ENCODE measurements at regions not wholly inside any gene's neighbourhood (a gene's known extent, or its start where the extent isn't known, plus 50 kb on each side); places are given as distances from the start of the nearest gene placed in this dataset.

DNA sequence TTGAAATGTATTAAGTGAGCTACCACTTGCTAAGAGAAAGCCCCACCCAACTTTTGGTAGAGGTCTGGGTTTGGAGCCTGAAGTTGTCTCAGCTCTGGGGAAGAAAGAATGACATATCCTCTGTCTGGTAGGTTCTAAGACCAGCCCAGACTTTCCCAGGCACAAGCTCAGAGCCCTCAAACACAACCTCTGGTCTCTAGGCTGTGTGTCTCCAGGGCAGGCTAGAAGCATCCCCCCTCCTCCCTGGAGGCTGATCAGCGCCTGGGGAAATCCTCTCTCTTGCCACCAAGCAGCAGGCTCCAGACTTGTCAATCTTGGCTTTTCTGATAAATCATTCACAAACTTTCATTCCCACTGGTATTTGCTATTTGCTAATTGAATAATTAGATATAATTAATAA is 226.5 kb upstream of the CST7 start:
- H3K36me3 ChIP-seq = no peaks in the 10 kb centered on the region
- no peaks in the 10 kb centered on the region for H3K27me3 ChIP-seq
- H3K9me3 ChIP-seq = no peaks in the 10 kb centered on the region
- no peak overlapping the region for H3K27ac ChIP-seq
- no peak for DNase-seq
- H3K4me3 ChIP-seq = no peak overlapping the region
- in situ Hi-C loops (cut with MboI; ENCODE audit: low pct_ligation_motif_present in 1 of 4, low pct_unique_long_range_greater_than_20kb in 1 of 4, low sequenced_read_pairs in 3 of 4) (loop anchor here in 1 of 4 donors (25.0 kb wide), 1 partner anchor 110 kb away; no protein-coding TSS in a partner anchor), intact Hi-C loops (cut with DNase I; ENCODE audit: low total_unique reads) (no loop called here)
- TF ChIP-seq POLR2A (IDR thresholded peaks at IDR 0.05) (no peak), EP300 (IDR thresholded peaks at IDR 0.05; ENCODE audit: low read depth) (no peak), POLR2AphosphoS5 (IDR thresholded peaks at IDR 0.05) (no peak), CTCF (IDR thresholded peaks at IDR 0.05) (no peak)
- no peaks in the 10 kb centered on the region for H3K4me1 ChIP-seq
- WGBS, 2 donors (ENCODE audit: low coverage in 1 of 2) = 79% methylated on average over 1 of the region's 1 CpG; no CpG with 5 or more reads in 1 of the 2 donors

DNA sequence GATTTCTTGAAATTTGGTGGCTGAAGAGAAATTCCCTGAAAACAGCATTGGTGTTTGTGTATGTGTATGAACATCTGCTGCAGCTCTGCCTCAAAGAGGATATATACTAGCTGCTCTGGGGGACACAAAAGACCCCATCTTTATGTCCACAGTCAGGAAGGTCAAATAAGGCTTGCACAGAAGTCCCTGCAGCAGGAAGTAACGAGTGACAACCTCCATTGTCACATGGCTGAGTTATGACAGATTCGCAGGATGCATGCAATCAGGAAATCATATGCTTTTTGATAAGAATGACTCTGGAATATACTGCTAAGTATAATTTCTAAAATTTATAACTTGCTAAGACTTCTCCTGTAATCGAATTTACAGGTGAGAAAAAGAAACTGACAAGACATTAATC is 225.9 kb upstream of the CST7 start:
- no peak for TF ChIP-seq POLR2AphosphoS5 (IDR thresholded peaks at IDR 0.05)
- Histone ChIP-seq H3K27me3 (no peaks in the 10 kb centered on the region), H3K27ac (no peak overlapping the region), H3K9me3 (no peaks in the 10 kb centered on the region), H3K36me3 (no peaks in the 10 kb centered on the region), H3K4me3 (no peak overlapping the region), H3K4me1 (no peaks in the 10 kb centered on the region)
- 30 to 37% methylated on average over 3 of the region's 3 CpGs for WGBS, 2 donors (ENCODE audit: low coverage in 1 of 2)
- in situ Hi-C loops (cut with MboI; ENCODE audit: low pct_ligation_motif_present in 1 of 4, low pct_unique_long_range_greater_than_20kb in 1 of 4, low sequenced_read_pairs in 3 of 4) = loop anchor here in 1 of 4 donors (25.0 kb wide), 1 partner anchor 111 kb away; no protein-coding TSS in a partner anchor
- no peak for DNase-seq
- intact Hi-C loops (cut with DNase I; ENCODE audit: low total_unique reads) = no loop called here

DNA sequence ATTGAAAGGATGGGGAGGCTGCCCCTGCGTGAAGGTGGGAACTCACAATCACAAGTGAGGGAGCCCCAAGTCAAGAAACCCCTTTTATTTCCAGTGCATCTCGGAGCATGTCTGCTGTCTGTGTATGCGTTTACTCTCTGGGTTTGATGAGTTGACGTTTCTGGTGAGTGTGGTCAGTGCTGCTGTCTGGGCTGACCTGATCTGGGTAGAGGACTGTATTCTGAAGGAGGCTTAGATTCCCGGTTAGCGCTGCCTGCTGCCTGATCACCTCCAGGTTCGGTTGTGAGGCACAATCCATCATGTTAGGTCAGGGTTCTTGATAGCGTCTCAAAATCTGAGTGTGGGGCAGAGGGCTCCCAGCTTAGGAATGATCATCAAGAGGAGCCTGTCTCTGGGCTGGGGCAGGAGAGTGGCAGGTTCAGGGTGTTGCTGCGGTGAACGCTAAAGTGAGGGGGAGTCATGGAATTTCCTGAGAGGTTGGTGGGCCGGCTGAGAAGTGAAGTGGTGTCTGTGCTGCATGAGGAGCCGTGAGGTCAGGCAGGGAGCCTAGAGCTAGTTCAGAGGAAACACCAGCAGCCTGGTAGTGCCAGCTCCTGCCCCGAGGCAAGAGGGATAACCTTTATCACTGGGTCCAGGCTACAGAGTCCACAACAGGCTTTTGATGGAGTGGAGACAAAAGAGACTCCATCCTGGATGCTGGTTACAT is 225.3 kb upstream of the CST7 start:
- Histone ChIP-seq H3K4me1 (no peaks in the 10 kb centered on the region), H3K4me3 (no peak overlapping the region), H3K27me3 (no peaks in the 10 kb centered on the region), H3K36me3 (no peaks in the 10 kb centered on the region), H3K27ac (no peak overlapping the region), H3K9me3 (no peaks in the 10 kb centered on the region)
- in situ Hi-C loops (cut with MboI; ENCODE audit: low pct_ligation_motif_present in 1 of 4, low pct_unique_long_range_greater_than_20kb in 1 of 4, low sequenced_read_pairs in 3 of 4) (loop anchor here in 1 of 4 donors (25.0 kb wide), 1 partner anchor 111 kb away; no protein-coding TSS in a partner anchor), intact Hi-C loops (cut with DNase I; ENCODE audit: low total_unique reads) (no loop called here)
- no peak for DNase-seq
- TF ChIP-seq CTCF (IDR thresholded peaks at IDR 0.05) = no peak
- TF ChIP-seq POLR2A (IDR thresholded peaks at IDR 0.05) = no peak
- no peak for TF ChIP-seq EP300 (IDR thresholded peaks at IDR 0.05; ENCODE audit: low read depth)
- no peak for TF ChIP-seq POLR2AphosphoS5 (IDR thresholded peaks at IDR 0.05)
- WGBS, 2 donors (ENCODE audit: low coverage in 1 of 2) = 53 to 64% methylated on average over 2 to 13 of the region's 13 CpGs

GRCh38 chr20:24724982-24725533 is 224.0 kb upstream of the CST7 start:
- no peak for DNase-seq
- Histone ChIP-seq H3K4me1 (no peaks in the 10 kb centered on the region), H3K27me3 (no peaks in the 10 kb centered on the region), H3K4me3 (no peak overlapping the region), H3K27ac (no peak overlapping the region), H3K36me3 (no peaks in the 10 kb centered on the region), H3K9me3 (no peaks in the 10 kb centered on the region)
- in situ Hi-C loops (cut with MboI; ENCODE audit: low pct_ligation_motif_present in 1 of 4, low pct_unique_long_range_greater_than_20kb in 1 of 4, low sequenced_read_pairs in 3 of 4) = loop anchor here in 1 of 4 donors (25.0 kb wide), 1 partner anchor 113 kb away; no protein-coding TSS in a partner anchor
- TF ChIP-seq POLR2AphosphoS5 (IDR thresholded peaks at IDR 0.05) = no peak
- no peak for TF ChIP-seq EP300 (IDR thresholded peaks at IDR 0.05; ENCODE audit: low read depth)
- no peak for TF ChIP-seq CTCF (IDR thresholded peaks at IDR 0.05)
- TF ChIP-seq POLR2A (IDR thresholded peaks at IDR 0.05) = no peak
- intact Hi-C loops (cut with DNase I; ENCODE audit: low total_unique reads) = no loop called here
- WGBS, 2 donors (ENCODE audit: low coverage in 1 of 2) = 86% methylated on average over 5 of the region's 5 CpGs; no CpG with 5 or more reads in 1 of the 2 donors

All from transverse colon (tissue), 4 donors.